Stimulated activated CD8-positive, alpha-beta memory T cell treated with anti-CD3 and anti-CD28 coated beads, Interleukin-12 subunit alpha, Interleukin-12 subunit beta, amount 100 ng/mL, for 4 hours (primary cell): ENCODE measurements at regions not wholly inside any gene's neighbourhood (a gene's known extent, or its start where the extent isn't known, plus 50 kb on each side); places are given as distances from the start of the nearest gene placed in this dataset.
A peak's percentile ranks its signal among the peaks of the same experiment; 100 is the strongest.

Experiments
- DNase-seq: peaks from one replicate; pipeline ENCODE4 v3.0.0-alpha.2; 2020; ENCODE audit warnings: low read depth

DNA sequence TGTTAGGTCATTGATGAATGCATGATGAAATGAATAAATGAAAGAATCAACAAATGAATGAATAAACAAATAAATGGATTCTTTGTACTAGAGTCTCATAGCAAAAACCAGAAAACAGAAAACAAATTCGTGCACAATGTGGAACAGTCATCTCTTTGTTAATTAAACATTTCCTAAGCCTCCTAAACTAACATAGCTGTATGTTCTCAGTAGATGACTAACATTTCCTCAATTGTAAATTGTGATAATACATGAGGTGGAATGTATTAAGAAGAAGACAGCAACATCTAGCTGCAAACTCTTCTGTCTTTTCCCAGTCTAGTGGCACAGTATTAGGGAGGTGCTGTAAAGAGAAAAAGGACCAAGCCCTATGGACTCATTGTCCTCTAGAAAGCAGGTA, 1021.0 kb downstream of the MCTP2 start:
- no peak for DNase-seq

DNA sequence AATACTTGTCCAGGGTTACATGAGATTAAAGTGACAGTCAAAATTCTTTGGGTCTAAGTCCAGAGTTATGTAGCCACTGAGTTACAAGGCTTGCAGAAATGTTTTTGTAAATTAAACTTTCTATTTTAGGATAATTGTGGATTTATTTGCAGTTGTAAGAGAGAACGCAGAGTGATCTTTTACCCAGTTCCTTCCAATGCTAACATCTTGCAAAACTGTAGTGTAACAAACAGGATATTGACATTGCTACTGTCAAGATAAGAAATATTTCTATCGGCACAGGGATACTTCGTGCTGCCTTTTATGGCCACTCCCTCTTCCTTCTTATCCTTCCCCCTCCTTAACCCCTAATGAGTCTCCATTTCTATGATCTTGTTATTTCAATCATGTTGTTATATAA, 1022.9 kb downstream of the MCTP2 start:
- DNase-seq, result no peak

DNA sequence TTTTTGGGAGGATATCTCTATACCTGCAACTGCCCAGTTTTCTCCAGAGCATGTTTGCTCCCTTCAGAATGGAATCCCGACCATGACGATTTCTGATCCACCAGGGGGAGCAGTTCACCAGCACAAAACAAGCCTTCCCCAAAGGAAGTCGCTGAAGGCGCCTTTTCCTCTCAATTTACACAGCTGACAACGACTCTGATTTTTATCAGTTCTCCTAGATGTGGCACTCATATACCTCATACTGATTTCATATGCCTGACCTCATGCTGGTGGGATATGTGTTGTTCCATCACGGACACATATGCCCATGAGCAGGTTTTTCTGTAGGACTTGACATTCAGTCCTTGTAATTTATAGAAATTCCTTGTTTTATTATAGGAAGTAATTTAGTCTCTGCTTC, 1028.2 kb downstream of the MCTP2 start:
- peak; percentile 6 for DNase-seq

DNA sequence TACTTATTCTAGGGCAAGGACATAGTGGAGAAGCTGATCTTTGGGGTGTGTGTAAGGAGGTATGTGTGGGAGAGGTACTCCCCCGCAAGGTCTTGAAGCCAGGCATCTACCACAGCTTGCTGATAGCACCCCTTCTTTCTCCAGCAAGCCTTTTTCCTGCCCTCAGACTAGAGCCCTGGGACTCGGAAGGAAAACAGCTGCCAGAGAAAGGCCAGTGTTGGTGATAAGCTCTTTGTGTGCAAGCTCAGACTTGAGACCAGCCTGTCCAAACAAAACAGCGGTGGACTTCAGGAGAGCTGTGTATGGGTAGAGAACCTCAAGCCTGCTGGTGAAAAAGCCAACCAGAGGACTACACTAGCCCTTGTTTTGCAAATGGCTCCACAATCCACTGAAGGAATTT, 1028.6 kb downstream of the MCTP2 start:
- DNase-seq, result no peak

DNA sequence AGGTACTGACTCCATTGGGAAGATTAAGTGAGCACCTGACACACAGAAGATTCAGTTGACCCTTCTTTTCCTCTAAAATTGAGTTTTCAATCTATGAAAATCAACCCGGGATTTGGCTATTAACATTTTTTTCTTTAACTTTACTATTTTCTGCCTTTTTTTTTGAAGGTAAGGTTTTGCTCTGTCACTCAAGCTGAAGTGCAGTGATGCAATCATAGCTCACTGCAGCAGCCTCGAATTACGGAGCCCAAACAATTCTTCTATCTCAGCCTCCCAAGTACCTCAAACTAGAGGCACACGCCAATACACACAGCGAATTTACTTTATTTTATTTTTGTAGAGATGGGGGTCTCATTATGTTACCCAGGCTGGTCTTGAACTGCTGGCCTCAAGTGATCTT, 1029.5 kb downstream of the MCTP2 start:
- no peak for DNase-seq

DNA sequence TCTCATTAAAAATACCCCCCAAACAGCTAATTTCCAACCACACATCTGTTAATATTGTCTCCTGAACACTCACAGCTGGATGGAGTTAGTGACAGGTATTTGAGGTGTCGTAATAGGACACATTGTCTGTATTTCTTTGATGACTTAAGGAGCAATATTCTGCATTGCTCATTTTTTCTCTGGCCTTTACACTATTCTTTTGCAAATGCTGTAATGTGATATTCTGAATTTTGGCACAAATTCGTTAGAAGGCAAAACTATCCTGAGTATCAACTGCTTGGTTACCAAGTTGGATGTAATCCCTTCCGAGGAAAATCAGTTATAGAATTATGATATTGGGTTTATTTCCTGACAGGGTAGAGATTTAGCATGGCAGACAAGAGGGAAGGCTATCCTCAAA, 1030.2 kb downstream of the MCTP2 start:
- DNase-seq, result no peak

GRCh38 chr15:95261968-95262367, 1030.6 kb downstream of the MCTP2 start:
- DNase-seq, result no peak

- no peak for DNase-seq
These were observed 1031.7 kb downstream of the MCTP2 start for GRCh38 chr15:95262866-95263564.

DNA sequence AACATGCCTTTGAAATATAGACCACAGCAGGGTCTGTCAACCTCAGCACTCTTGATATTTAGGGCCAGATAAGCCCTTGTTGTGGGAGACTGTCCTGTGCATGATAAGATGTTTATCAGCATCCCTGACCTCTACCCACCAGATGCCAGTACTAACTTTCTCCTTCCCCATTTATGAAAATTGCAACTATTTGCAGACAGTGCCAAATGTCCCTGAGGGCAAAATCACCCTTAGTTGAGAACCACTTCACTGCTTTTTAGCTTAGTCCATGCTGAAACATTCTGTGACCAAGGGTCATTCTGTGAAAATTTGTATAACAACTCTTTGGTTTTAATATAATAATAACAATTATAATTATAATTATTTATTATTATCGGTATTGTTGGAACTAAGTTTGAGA, 1032.4 kb downstream of the MCTP2 start:
- no peak for DNase-seq

- no peak for DNase-seq
These were observed 1034.1 kb downstream of the MCTP2 start for GRCh38 chr15:95265419-95265997.

- DNase-seq, result no peak
These were observed 1035.2 kb downstream of the MCTP2 start for GRCh38 chr15:95266451-95267061.

- no peak for DNase-seq
These were observed 1036.1 kb downstream of the MCTP2 start for GRCh38 chr15:95267481-95267880.

DNA sequence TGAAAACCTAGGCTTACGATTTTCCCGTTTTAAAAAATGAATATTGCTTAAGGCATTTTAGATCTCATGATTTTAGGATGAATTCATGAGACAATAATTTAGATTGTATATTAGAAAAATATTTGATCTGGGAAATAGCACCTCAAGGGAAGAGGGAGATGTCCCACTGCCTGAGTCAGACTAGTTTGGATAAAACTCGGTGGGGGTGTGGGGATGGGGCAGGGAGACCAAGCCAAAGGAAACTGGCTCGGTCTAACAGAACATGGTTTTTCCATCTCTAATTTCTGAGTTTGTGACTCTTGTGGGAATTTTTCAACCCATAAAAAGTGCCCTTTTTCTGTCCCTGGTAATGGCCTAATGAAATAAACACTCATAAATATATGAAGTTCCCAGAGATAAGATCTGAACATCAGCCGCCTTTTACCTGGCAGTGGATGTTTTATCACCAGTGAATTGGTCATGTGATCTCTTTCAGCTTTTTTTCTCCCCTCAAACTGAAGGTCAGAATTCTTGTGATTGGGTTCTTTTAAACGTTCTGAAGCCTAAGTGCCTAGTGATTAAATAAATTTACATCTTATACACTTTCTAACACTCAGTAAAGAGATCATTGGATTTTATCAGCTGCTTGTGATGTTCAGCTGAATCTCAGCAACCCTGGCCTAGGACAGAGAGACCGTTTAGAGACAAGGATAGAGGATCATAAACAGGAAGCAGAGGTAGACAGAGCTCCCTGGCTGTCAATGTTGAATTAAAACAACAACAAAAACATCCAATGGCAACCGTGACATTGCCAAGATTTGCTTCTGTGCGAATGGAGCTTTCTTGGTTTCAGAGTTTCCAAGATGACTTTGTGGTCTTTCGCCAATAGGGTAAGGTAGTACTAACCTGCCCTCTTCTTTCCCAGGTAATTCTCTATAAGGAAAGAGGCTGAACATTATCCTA, 1038.2 kb downstream of the MCTP2 start:
- no peak for DNase-seq

DNA sequence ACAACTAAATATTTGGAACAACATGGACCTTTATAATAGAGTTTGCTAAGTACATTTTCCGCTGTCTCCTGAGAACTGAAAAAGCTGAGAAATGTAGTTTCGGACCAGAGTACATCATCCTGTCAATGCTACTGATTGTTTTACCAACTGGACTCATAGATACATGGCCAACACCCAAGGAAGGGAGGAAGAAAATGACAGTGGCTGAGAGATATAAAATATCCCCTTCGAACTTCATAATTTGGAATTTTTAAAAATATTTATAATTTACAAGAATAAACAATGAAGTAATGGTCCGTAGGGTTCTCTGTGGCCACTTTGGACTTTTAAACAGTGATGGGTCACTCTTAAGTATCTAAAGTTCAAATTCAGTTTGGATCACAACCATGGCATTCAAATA, 1042.7 kb downstream of the MCTP2 start:
- DNase-seq, result no peak

GRCh38 chr15:95277266-95277665, 1045.9 kb downstream of the MCTP2 start:
- no peak for DNase-seq

DNA sequence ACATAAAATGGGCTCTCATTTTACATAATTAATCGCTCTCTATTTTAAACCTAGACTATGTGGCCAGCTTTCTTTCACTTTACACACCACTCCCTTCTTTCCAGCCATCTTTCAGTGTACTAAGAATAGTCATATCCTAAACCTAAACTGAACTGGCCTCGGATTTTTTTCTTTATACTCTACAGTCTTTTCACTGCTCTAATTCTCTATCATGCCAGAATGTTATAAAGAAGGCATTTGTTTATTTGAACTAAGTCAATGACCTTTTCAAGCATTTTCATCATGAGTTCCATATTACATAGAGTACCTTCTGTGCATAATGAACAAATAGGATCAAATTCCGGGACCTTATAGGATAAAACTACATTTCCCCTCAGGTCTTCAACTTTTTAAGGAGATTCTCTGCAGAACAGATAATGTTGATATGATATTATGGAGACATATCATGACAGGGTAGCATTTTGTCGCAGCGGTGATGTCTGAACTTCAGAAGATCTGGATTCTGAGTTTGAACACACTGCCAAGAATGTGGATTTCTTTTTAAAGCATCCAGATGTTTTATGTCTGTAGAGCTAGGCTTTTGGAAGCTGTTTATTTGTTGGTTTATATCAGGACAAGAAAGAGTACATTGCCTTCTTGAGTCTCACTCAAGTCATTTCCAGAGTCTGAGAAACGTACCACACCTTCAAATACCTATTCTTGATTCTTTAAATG, 1047.3 kb downstream of the MCTP2 start:
- no peak for DNase-seq

- no peak for DNase-seq
These were observed 1048.1 kb downstream of the MCTP2 start for GRCh38 chr15:95279277-95280019.

DNA sequence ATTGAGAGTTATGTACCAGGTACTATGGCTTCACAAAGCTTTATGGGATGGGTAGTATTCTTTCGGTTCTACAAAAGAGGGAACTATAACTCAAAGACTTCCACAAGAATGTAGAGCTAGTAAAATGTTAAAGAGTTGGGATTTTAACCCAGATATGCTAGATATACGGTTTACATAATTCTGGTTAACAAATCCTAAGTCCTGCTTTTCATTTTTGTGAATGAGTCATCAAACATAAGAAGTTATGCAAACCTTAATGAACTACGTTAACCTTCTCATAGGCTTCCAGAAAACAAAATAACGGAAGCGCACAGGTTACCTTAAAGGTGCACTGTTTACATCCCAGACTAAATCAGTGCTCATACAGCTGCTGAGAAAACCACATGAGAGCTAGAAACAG, 1049.3 kb downstream of the MCTP2 start:
- no peak for DNase-seq

DNA sequence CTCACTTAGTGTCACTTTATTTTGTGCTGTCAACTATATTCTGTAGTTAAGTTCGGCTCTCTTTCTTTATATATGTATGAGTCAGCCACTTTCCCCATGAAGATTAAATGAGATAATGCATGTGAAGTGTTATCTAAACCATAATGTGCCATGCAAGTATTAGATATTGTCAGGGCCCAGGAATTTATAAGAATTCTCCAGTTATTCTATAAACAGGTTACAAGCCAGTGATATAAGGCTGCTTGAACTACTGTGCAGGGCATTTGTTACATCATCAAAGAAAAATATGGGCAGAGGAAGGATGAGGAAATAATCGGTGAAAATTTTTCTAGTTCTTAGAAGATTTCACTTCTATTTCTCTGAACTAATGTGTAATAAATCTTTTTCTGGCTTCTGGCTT, 1049.0 kb upstream of the NR2F2 start:
- DNase-seq, result no peak

DNA sequence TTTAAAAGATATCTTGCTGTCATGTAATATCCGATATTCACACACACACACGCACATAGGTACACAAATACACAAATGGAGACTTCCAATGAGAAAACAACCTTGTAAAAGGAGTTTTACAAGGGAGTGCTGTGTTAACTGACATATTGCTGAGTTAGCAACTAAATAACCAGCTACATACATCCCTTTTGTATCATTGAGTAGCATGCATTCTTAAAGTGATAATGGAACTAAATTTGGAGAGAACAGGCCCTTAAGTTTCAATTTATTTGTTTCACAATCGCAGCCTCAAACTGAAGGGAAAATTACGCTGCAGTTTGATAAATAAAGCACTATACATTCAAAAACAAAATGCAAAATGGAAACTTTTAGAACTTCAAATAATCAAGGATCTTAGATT, 1046.0 kb upstream of the NR2F2 start:
- no peak for DNase-seq

DNA sequence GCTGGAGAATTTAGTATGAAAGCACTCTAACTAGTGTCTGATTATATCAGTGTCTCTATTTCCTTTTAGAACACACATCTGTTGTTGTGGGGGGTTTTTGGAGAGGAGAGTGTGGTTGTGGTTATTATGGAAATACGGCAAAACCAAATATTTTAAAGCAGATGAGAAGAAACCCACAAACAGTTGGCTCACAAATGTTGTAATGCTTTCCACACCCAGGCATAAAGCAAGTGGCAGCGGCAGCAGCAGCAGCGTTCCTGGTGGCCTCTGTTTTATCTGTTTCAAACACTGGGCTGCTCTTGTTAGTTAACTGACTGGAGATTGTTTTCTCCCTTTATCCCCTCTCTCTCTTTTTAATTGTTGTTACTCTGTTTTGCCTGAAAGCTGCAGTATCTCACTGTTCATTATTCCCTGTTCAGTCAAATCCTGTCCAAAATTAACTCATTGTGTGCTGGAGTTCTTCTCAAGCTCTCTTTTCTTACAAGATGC, 1045.5 kb upstream of the NR2F2 start:
- no peak for DNase-seq
